HG02571 (cell line): ENCODE measurements at regions not wholly inside any gene's neighbourhood (a gene's known extent, or its start where the extent isn't known, plus 50 kb on each side); places are given as distances from the start of the nearest gene placed in this dataset.
A peak's percentile ranks its signal among the peaks of the same experiment; 100 is the strongest.

Experiments
- ATAC-seq: cut with Tn5 transposase; IDR thresholded peaks from one replicate; pipeline ENCODE4 v1.9.1; 2021; ENCODE audit warnings: mild to moderate bottlenecking, moderate library complexity; ENCODE audit not compliant: unreplicated experiment

DNA sequence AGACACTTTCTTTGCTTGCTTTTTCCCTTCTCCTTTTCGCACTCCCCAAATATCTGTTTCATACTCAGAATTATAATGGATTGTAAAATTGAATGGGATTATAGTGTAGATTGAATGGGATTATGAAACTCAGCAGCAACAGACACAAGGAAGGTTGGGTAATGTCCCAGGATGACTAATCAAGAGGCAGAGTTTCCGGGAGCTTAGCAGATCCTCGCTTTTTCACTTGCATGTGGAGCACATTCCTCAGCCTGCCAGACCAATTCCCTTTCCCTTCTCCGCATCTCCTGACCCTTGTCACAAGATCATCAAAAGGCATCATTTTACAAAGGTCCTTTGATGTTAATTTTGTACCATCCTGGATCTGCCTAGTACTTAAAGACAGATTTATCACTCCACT is 55.1 kb upstream of the SLC1A1 start:
- ATAC-seq = no peak

GRCh38 chr9:4433379-4433778 is 56.9 kb upstream of the SLC1A1 start:
- ATAC-seq = no peak

DNA sequence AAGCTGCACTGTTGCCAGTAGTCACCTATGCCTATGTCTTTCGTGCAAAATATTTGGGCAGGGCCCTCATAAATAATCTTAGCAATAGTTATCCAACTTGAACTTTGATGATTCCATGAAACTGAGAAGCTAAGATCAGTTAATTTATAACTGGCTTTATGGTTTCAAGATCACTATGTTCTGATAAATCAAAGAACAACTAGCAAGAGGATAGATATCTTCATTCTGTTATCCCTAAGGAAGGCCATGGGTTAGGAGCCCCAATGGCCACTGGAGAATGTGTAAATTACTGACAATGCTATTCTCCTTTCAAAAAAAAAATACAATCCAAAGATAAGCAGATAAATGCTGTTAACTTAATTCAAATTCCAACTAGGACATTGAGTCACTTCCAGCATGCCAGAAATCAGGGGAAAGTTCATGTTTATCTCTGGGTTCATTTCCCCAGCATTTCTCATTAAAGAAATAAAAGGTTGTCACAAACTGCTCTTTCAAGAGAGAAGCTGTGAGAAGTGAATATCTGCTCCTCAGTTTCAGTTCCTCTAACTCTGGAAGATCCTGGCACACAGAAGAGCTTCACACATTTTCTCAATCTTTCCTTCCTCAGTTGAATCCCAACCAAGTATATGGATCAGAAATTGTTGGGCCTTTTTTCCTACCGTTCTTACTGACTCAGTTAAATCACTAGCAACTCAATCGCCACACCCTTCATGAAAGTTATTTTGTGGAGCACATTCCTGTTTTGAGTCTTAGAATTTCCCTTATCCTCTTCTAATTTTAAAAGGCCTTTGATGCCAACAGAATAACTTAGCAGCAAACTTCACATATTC is 59.6 kb upstream of the SLC1A1 start:
- ATAC-seq = no peak

DNA sequence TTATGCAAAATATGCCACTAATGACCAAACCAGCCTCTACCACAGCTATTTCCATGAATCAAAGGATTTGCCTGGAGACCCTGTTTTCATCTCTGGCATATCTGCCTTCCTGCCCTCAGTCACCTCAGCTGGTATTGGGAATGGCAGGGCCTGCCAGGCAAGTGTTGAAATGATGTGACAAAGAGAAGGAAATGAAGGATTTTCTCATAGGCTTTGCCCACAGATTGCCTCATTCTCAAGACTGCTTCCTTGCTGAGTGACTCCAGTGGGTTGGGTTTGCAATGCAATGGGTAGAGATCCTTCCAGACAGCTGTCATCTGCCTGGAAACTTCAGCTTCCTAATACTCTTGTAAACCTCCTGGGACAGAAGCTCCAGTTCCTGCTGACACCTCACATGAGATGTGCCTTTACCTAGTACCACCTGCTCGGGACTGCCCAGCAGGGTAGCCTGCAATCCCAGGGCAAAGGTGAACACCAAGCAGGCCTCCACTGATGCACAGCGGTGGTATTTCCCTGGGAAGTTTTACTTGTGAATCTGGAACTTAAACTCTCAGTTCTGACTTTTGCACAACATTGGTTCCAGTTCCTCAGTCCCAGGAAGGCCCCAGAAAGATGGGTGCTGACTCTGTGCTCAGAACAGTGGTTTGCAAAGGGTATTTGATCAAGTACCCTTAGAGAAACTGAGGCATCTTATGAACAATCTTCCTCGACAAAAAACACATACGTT is 64.8 kb upstream of the SLC1A1 start:
- peak; percentile 44 for ATAC-seq

DNA sequence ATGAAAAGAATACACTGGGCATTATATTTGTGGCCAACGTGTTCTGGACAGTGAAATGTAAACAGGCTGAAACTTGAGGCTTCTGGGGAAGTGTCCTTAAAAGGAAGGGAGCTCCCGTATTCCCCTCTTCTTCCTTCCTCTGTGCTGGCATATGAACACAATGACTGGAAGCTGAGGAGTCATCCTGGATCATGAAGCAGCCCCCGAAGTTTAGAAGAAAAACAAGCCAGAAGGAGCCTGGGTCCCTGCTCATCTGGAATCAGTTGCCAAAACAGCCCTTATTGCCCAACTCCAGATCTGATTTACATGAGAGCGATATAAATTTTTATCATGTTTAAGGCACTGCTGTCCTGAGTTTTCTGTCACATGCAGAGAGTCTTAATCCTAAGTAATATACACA is 65.4 kb upstream of the SLC1A1 start:
- ATAC-seq = no peak

GRCh38 chr9:4424038-4424437 is 66.2 kb upstream of the SLC1A1 start:
- no peak for ATAC-seq

DNA sequence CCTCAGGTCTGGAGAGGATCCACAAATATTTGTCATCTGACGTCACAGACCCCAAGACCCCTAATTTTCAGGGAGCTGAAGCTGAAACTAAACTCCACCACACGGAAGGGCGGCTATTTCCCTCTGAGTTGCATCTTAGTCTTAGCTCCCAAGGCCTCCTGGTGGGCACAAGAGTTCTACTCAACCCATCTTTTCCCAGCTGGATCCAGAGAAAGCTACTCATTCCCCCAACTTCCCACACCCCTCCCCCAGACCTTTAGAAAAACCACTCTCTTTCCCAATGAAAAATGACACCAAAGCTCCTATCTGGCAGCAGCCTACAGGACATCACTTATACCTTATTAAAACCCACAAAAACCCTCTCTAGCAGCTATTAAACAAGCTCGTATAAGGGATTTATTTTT is 67.1 kb upstream of the SLC1A1 start:
- ATAC-seq = no peak

GRCh38 chr9:4422495-4422894 is 67.8 kb upstream of the SLC1A1 start:
- ATAC-seq = no peak

DNA sequence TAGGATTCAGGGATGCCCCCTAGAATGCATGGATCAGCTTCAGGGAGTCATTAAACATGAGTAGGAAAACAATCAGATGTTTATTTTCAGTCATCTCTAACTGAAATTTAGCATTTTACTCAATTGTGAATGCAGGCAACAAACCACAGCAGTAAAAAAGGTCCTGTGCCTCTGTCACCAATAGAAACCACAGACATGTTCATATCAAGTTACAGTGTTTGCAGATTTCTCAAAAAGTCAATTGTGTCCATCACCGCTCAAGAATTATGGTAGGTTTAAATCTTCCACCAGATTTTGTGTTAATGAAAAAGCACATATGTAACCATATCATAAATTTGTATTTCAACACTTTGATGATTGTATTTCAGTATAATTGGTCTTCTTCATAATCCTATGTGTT is 68.4 kb upstream of the SLC1A1 start:
- no peak for ATAC-seq

DNA sequence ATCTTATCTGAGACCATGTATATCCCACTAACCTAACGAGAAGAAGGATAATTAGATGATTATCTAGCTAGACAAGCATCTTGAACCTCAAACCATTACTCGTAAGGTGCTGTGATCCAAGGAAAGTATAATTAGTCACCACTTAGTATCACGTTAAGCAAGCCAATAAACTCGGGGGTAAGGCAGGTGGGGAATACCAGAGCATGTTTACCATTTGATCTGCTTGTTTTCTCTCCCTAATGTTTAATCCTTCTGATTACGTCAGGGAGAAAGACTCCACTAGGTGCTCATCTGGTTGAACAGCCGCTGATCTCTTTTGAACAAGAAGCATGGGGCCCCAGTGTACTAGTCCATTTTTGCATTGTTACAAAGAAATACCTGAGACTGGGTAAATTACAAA is 69.9 kb upstream of the SLC1A1 start:
- no peak for ATAC-seq

DNA sequence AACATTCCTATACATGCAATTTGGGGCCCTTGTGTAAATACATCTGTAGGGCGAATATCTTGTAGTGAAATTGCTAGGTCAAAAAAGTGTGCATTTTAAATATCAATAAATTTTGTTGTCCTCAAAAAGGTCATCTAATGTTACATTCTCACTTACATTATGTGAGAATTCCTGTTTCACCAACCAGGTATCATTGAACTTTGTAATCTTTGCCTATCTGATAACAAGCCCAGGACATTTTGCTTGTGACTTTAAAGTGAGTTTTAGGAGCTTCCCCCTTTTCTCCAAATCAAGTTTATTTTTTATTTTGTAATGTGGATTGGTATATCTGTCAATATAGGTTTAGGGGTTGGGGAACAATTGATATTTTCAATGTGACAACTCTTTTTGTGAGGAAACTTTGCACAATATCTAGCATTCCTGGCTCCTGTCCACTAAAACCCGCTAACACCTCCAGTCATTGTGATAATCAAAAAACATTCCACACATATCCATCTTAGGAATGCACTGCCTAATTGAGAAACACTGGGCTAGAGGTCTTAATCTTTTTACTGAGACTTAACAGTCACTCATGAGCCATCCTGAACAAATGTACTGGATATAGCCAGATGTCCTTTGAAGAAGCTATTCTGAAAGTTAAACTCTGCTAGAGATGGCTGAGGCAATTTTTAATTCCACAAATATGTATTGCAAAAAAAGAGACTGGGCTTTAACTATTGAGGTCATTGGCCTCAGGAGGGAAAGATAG is 72.5 kb upstream of the SLC1A1 start:
- no peak for ATAC-seq

DNA sequence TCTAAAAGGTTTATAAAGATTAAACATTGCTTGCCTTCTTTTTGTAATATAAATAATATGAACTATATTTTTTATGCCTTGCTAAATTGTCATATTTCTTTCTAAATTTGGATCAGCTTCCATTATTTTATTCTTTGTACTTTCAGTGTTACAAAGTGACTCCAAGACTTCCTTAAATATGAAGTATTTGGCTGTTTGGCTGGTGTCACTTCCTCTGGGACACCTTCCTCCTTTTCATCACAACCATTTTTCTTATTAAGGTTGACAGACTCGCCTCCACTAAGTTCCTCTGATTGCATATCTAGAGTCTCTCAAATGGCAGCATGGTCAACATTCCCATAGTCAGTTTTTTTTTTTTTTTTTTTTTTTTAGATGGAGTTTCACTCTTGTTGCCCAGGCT is 73.8 kb upstream of the SLC1A1 start:
- ATAC-seq = no peak

GRCh38 chr9:4415281-4415680 is 75.0 kb upstream of the SLC1A1 start:
- ATAC-seq = no peak

GRCh38 chr9:4413856-4414255 is 76.4 kb upstream of the SLC1A1 start:
- no peak for ATAC-seq

DNA sequence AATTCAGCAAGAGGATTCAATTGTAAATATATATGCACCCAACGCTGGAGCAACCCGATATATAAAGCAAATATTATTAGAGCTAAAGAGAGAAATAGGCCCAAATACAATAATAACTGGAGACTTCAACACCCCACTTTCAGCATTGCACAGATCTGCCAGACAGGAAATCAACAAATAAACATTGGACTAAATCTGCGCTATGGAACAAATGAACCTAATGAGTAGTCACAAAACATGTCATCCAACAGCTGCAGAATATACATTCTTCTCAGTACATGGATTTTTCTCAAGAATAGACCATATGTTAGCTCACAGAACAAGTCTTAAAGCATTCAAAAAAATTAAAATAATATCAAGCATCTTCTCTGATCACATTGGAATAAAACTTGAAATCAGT is 86.1 kb upstream of the SLC1A1 start:
- ATAC-seq = no peak

DNA sequence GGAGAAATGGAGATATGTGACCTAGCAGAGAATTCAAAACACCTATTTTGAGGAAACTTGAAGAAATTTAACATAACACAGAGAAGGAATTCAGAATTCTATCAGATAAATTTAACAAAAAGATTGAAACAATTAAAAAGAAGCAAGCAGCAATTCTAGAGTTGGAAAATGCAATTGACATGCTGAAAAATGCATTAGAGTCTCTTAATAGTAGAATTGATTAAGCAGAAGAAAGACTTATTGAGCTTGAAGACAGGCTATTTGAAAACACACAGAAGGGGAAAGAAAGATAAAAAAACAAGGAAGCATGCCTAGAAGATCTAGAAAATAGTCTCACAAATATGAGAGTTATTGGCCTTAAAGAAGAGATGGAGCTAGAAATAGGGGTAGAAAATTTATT is 87.8 kb upstream of the SLC1A1 start:
- no peak for ATAC-seq

GRCh38 chr9:4400731-4401130 is 89.5 kb upstream of the SLC1A1 start:
- ATAC-seq = no peak

- ATAC-seq = no peak
Observed at GRCh38 chr9:4397917-4398316, 92.4 kb upstream of the SLC1A1 start.

- ATAC-seq = no peak
Observed at GRCh38 chr9:4393806-4394523, 94.1 kb upstream of the GLIS3 start.

GRCh38 chr9:4389755-4390154 is 89.9 kb upstream of the GLIS3 start:
- ATAC-seq = no peak

GRCh38 chr9:4389003-4389402 is 89.1 kb upstream of the GLIS3 start:
- ATAC-seq = no peak
